ENCODE measurements at regions not wholly inside any gene's neighbourhood (a gene's known extent, or its start where the extent isn't known, plus 50 kb on each side); places are given as distances from the start of the nearest gene placed in this dataset.

GRCh38 chr13:36493046-36493445 is 60.8 kb downstream of the CCNA1 start:
- no peak for DNase-seq

- no peak for DNase-seq
These were observed 63.1 kb downstream of the CCNA1 start for GRCh38 chr13:36495431-36495830.

- DNase-seq = no peak
These were observed 77.1 kb downstream of the CCNA1 start for GRCh38 chr13:36509369-36509768.

- peak; percentile 14 for DNase-seq
These were observed 80.5 kb downstream of the CCNA1 start for GRCh38 chr13:36512771-36513170.

GRCh38 chr13:36513266-36513665 is 81.0 kb downstream of the CCNA1 start:
- no peak for DNase-seq

- no peak for DNase-seq
These were observed 83.2 kb downstream of the CCNA1 start for GRCh38 chr13:36515466-36515865.

GRCh38 chr13:36516225-36516624 is 83.9 kb downstream of the CCNA1 start:
- no peak for DNase-seq

GRCh38 chr13:36518707-36519106 is 86.4 kb downstream of the CCNA1 start:
- no peak for DNase-seq

- no peak for DNase-seq
These were observed 87.1 kb downstream of the CCNA1 start for GRCh38 chr13:36519432-36519831.

- DNase-seq = peak; percentile 18
These were observed 87.8 kb downstream of the CCNA1 start for GRCh38 chr13:36520111-36520510.

GRCh38 chr13:36526897-36527296 is 94.6 kb downstream of the CCNA1 start:
- DNase-seq = no peak

- no peak for DNase-seq
These were observed 95.8 kb downstream of the CCNA1 start for GRCh38 chr13:36528105-36528504.

- DNase-seq = peak; percentile 86
These were observed 97.9 kb downstream of the CCNA1 start for GRCh38 chr13:36530050-36530789.

GRCh38 chr13:36530861-36531590 is 98.7 kb downstream of the CCNA1 start:
- DNase-seq = no peak

- DNase-seq = peak; percentile 83
These were observed 99.6 kb downstream of the CCNA1 start for GRCh38 chr13:36531746-36532486.

- DNase-seq = no peak
These were observed 101.5 kb downstream of the CCNA1 start for GRCh38 chr13:36533806-36534205.

- peak; percentile 8 for DNase-seq
These were observed 104.3 kb downstream of the CCNA1 start for GRCh38 chr13:36536546-36536945.

GRCh38 chr13:36543671-36544070 is 111.4 kb downstream of the CCNA1 start:
- DNase-seq = no peak

GRCh38 chr13:36548129-36548528 is 115.8 kb downstream of the CCNA1 start:
- no peak for DNase-seq

GRCh38 chr13:36549126-36549702 is 116.9 kb downstream of the CCNA1 start:
- DNase-seq = no peak

- no peak for DNase-seq
These were observed 117.5 kb downstream of the CCNA1 start for GRCh38 chr13:36549755-36550154.

GRCh38 chr13:36550177-36550576 is 117.9 kb downstream of the CCNA1 start:
- no peak for DNase-seq

- no peak for DNase-seq
These were observed 119.2 kb downstream of the CCNA1 start for GRCh38 chr13:36551445-36551844.
